Vagina (tissue), 2 donors: ENCODE measurements at regions not wholly inside any gene's neighbourhood (a gene's known extent, or its start where the extent isn't known, plus 50 kb on each side); places are given as distances from the start of the nearest gene placed in this dataset.

Experiments
- POLR2AphosphoS5 ChIP-seq, 2 donors: sonication (generic); formaldehyde crosslinking; IDR thresholded peaks; one replicate each; pipeline ENCODE4 v1.9.0; 2017; ENCODE audit warnings: antibody characterized with exemption in 2 of 2, mild to moderate bottlenecking in 2 of 2, low read depth in 1 of 2; ENCODE audit not compliant: insufficient read depth in 1 of 2
- TF ChIP-seq, protein P1 (sequence below), 3 experiments: fragments of 450-650 bp in 2 of 3; fragments of 200-600 bp in 1 of 3; sonication (generic) in 1 of 3; IDR thresholded peaks; one replicate each; pipeline ENCODE4 v1.5.1; 2017 to 2019; ENCODE audit warnings: antibody characterized with exemption in 3 of 3, mild to moderate bottlenecking in 2 of 3, moderate library complexity in 2 of 3

DNA sequence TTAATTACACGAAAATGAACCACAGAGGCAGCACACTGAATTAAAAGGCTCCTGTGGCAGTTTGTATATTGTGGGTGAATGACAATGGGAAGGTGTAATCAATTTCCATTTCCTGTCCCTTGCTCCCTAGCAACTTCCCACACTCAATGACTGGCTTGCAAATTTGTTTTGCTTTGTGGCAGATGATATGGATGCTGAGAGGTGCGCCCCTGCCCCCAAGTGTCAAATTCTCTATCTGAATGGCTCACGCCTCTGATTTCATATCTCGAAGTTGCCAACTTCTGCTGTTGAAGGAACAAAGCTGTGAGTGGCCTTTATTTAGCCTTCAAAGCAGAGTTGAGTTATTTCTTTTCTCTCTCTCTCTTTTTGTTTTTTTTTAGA, 86.0 kb downstream of the FOXD2 start:
- TF ChIP-seq, protein P1, sequence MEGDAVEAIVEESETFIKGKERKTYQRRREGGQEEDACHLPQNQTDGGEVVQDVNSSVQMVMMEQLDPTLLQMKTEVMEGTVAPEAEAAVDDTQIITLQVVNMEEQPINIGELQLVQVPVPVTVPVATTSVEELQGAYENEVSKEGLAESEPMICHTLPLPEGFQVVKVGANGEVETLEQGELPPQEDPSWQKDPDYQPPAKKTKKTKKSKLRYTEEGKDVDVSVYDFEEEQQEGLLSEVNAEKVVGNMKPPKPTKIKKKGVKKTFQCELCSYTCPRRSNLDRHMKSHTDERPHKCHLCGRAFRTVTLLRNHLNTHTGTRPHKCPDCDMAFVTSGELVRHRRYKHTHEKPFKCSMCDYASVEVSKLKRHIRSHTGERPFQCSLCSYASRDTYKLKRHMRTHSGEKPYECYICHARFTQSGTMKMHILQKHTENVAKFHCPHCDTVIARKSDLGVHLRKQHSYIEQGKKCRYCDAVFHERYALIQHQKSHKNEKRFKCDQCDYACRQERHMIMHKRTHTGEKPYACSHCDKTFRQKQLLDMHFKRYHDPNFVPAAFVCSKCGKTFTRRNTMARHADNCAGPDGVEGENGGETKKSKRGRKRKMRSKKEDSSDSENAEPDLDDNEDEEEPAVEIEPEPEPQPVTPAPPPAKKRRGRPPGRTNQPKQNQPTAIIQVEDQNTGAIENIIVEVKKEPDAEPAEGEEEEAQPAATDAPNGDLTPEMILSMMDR (IDR thresholded peaks at IDR 0.05), result no peak
- TF ChIP-seq POLR2AphosphoS5 (IDR thresholded peaks at IDR 0.05; ENCODE audit: insufficient read depth in 1 of 2, low read depth in 1 of 2), result no peak
